Stomach (tissue), 8 donors: ENCODE measurements at regions not wholly inside any gene's neighbourhood (a gene's known extent, or its start where the extent isn't known, plus 50 kb on each side); places are given as distances from the start of the nearest gene placed in this dataset.
A peak's percentile ranks its signal among the peaks of the same experiment; 100 is the strongest.
"Not testable (repeated sequence)": the region's sequence is repeated elsewhere in the genome, so short reads cannot be mapped to it uniquely, and the experiment has no call there.

Experiments used
- DNase-seq, 2 donors: peaks; one replicate each; pipeline versions ENCODE4 v3.0.0 to v3.0.0-alpha.2; 2013 to 2019
- H3K27ac ChIP-seq, 5 donors: fragments of 200-600 bp in 4 of 5; sonication (generic) in 4 of 5; one replicate each; pipeline ENCODE4 v1.5.1; 2013 to 2019; ENCODE audit warnings: mild to moderate bottlenecking in 1 of 5, moderate library complexity in 1 of 5
- H3K27me3 ChIP-seq, 3 donors: fragments of 200-600 bp; sonication (generic); one replicate each; pipeline ENCODE4 v1.5.1; 2017 to 2019; ENCODE audit warnings: mixed run types in 1 of 3
- H3K36me3 ChIP-seq, 4 donors: fragments of 200-600 bp; sonication (generic); 1 replicate in 3 of 4; 2 replicates in 1 of 4; pipeline ENCODE4 v1.5.1; 2016 to 2019
- H3K4me1 ChIP-seq, 4 donors: fragments of 200-600 bp; sonication (generic); one replicate each; pipeline ENCODE4 v1.5.1; 2016 to 2019
- H3K4me3 ChIP-seq, 4 donors: fragments of 200-600 bp; sonication (generic) in 3 of 4; one replicate each; pipeline ENCODE4 v1.5.1; 2016 to 2019; ENCODE audit warnings: mild to moderate bottlenecking in 1 of 4
- H3K9me3 ChIP-seq, 4 donors: fragments of 200-600 bp; sonication (generic); one replicate each; pipeline ENCODE4 v1.5.1; 2016 to 2019
- EP300 ChIP-seq: sonication (generic); formaldehyde crosslinking; IDR thresholded peaks from one replicate; pipeline ENCODE4 v1.6.1; 2017; ENCODE audit warnings: antibody characterized with exemption
- POLR2A ChIP-seq, 4 donors: fragments of 450-650 bp; IDR thresholded peaks; one replicate each; pipeline ENCODE4 v1.6.1; 2016; ENCODE audit warnings: antibody characterized with exemption in 4 of 4, control low read depth in 2 of 4, mild to moderate bottlenecking in 1 of 4, moderate library complexity in 1 of 4
- POLR2AphosphoS5 ChIP-seq, 3 donors: sonication (generic); formaldehyde crosslinking; IDR thresholded peaks; one replicate each; pipeline ENCODE4 v1.6.1; 2016; ENCODE audit warnings: antibody characterized with exemption in 3 of 3
- WGBS, 5 donors: extraction: QIAGEN DNeasy Blood & Tissue Kit in 3 of 5; methylation state at CpG; one replicate each; pipeline versions ENCODE4 v1.1.5 to v1.1.7; 2013 to 2018; 5-methylcytosine and 5-hydroxymethylcytosine counted together
- intact Hi-C: fragments of 100-400 bp; cut with DNase I; formaldehyde crosslinking; loops from one replicate; pipeline ENCODE4 v1.15.1; 2023; ENCODE audit warnings: low total_unique reads
- TF ChIP-seq, protein P1 (sequence below), 7 experiments: fragments of 450-650 bp in 4 of 7; fragments of 200-600 bp in 3 of 7; sonication (generic) in 3 of 7; IDR thresholded peaks; one replicate each; pipeline ENCODE4 v1.5.1; 2016 to 2019; ENCODE audit warnings: antibody characterized with exemption in 7 of 7, control low read depth in 2 of 7, mild to moderate bottlenecking in 1 of 7
- donor health status: healthy with polysubstance abuse.
- donor health status: Bipolar disorder and iron deficiency.
- donor health status: healthy.

- WGBS, 5 donors, result 75 to 100% (median 88%) methylated on average over 1 of the region's 1 CpG
- H3K27ac ChIP-seq, H3K9me3 ChIP-seq, intact Hi-C loops, H3K4me3 ChIP-seq, DNase-seq, H3K4me1 ChIP-seq, H3K36me3 ChIP-seq, H3K27me3 ChIP-seq: not testable (repeated sequence)
These were observed 161.8 kb upstream of the OSBPL11 start for GRCh38 chr3:125757050-125757449.

DNA sequence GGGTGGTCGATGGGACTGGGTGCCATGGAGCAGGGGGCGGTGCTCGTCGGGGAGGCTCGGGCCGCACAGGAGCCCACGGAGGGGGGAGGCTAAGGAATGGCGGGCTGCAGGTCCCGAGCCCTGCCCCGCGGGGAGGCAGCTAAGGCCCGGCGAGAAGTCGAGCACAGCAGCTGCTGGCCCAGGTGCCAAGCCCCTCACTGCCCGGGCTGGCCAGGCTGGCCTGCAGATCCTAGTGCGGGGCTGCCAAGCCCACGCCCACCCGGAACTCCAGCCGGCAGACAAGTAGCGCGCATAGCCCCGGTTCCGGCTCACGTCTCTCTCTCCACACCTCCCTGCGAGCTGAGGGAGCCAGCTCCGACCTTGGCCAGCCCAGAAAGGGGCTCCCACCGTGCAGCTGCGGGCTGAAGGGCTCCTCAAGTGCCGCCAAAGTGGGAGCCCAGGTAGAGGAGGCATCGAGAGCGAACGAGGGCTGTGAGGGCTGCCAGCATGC lies 163.4 kb upstream of the OSBPL11 start:
- H3K27ac ChIP-seq, intact Hi-C loops, H3K36me3 ChIP-seq, H3K9me3 ChIP-seq, DNase-seq, H3K4me3 ChIP-seq, H3K4me1 ChIP-seq: not testable (repeated sequence)
- 87 to 95% (median 93%) methylated on average over 22 to 32 of the region's 32 CpGs for WGBS, 5 donors
- peaks cover 0 to 18% (median 0%) of the 10 kb centered on the region in 3 donors for H3K27me3 ChIP-seq

DNA sequence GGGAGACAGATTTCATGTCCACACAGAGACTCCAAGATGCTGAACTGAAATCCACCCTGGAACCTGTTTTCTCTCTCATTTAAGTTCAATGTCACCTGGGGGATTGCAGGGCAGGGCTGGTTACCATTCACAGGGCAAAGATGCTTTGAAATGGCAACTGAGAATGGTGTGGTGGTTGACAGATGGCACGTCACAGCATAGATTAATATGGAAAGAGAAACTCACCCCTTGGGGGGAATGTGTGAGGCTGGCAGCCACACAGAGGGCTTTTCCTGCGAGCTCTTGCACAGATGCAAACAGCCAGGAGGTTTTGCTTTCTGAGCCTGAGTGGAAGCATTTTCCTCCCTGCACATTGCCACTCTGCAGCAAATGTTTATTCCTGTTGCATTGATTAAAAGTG lies 167.3 kb upstream of the OSBPL11 start:
- H3K27ac ChIP-seq, H3K36me3 ChIP-seq, H3K4me3 ChIP-seq, intact Hi-C loops, DNase-seq, H3K9me3 ChIP-seq: not testable (repeated sequence)
- Histone ChIP-seq H3K27me3 (peaks cover 0 to 34% (median 0%) of the 10 kb centered on the region in 3 donors), H3K4me1 (peaks cover 0 to 16% (median 4%) of the 10 kb centered on the region in 4 donors)
- 62 to 71% (median 66%) methylated on average over 2 of the region's 2 CpGs for WGBS, 5 donors

DNA sequence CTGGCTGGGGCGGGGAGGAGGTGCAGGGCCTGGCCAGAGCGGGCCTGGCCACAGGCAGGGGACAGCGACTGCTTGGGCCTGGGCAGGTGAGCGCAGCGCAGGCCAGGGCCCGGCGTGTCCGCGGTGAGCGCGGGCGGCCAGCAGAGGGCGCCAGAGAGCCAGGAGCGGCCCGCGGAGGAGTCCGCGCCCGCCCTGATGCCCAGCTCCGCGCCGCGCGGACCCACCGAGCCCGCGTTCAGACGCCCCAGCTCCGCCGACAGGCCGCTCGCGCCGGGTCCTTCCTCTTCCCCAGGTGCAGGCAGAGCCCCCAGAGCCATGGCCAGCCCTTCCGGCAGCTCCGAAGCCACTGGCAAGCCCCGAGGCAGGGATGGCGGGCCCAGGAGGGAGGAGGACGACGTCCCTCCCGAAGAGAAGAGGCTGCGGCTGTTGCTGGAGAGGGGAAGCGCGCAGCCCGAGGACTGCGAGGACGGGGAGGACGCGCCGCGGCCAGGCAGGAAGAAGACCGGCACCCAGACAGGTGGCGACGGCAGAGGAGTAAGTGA lies 171.1 kb upstream of the OSBPL11 start:
- TF ChIP-seq, protein P1, sequence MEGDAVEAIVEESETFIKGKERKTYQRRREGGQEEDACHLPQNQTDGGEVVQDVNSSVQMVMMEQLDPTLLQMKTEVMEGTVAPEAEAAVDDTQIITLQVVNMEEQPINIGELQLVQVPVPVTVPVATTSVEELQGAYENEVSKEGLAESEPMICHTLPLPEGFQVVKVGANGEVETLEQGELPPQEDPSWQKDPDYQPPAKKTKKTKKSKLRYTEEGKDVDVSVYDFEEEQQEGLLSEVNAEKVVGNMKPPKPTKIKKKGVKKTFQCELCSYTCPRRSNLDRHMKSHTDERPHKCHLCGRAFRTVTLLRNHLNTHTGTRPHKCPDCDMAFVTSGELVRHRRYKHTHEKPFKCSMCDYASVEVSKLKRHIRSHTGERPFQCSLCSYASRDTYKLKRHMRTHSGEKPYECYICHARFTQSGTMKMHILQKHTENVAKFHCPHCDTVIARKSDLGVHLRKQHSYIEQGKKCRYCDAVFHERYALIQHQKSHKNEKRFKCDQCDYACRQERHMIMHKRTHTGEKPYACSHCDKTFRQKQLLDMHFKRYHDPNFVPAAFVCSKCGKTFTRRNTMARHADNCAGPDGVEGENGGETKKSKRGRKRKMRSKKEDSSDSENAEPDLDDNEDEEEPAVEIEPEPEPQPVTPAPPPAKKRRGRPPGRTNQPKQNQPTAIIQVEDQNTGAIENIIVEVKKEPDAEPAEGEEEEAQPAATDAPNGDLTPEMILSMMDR (IDR thresholded peaks at IDR 0.05), result peak in 5 of 7 experiments; percentile 5 to 94 (median 85)
- peaks cover 0 to 16% (median 4%) of the 10 kb centered on the region in 4 donors for H3K4me1 ChIP-seq
- DNase-seq, result peak; percentile 83 to 89
- peak overlapping the region; percentile 53 to 85 (median 60) for H3K4me3 ChIP-seq
- intact Hi-C loops, H3K9me3 ChIP-seq, H3K36me3 ChIP-seq: not testable (repeated sequence)
- 0 to 1% (median 1%) methylated on average over 2 to 49 of the region's 54 CpGs for WGBS, 5 donors
- peak overlapping the region in 2 of 5 donors; percentile 72 to 82 for H3K27ac ChIP-seq
- H3K27me3 ChIP-seq, result peaks cover 0 to 28% (median 0%) of the 10 kb centered on the region in 3 donors

DNA sequence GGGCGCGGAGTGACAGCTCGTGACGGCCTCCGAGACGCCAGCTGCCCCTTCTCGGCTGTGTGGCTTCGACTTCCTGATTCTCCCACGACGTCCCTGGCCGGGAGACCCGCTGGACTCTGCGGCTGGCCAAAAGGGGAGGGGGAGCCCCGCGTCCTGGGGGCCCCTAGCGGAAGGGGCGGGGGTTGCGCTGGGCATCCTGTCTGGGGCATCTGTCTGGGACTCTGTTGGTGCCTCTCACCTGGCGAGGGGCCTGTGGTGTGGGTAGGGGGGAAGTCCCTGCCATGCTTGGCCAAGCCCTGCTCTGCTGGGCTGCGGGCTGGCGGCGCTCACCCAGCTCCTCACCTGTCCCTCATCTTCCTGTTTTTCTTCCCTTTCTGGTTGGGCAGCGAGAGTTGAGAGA lies 171.6 kb upstream of the OSBPL11 start:
- intact Hi-C loops, H3K36me3 ChIP-seq, H3K9me3 ChIP-seq: not testable (repeated sequence)
- 7 to 50% (median 16%) methylated on average over 2 to 23 of the region's 23 CpGs for WGBS, 5 donors
- H3K4me1 ChIP-seq, result peaks cover 0 to 16% (median 4%) of the 10 kb centered on the region in 4 donors
- H3K4me3 ChIP-seq, result peak overlapping the region; percentile 53 to 85 (median 60)
- H3K27ac ChIP-seq, result peak overlapping the region in 2 of 5 donors; percentile 72 to 82
- DNase-seq, result peak in 1 of 2 donors; percentile 35
- peaks cover 0 to 25% (median 0%) of the 10 kb centered on the region in 3 donors for H3K27me3 ChIP-seq

DNA sequence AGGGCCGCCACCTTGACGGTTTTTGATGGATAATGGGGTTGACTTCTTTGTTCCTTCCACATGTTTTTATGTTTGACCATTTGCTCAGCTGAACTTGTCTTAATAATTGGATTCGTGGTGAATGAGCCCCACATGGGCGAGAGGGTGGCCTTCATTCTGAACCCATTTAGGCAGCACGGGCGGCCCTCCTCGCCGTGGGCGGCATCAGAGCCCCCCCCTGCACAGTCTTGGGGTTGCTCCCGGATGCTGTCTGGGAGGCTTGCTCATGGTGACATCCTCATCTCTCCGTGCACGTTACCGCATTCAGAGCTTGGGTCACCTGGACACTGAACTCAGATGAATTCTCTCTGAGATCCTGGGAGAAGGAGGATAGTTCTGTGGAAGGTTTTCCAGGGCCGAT lies 172.3 kb upstream of the OSBPL11 start:
- peak overlapping the region in 1 of 4 donors; percentile 85 for H3K4me3 ChIP-seq

GRCh38 chr3:125768821-125769220 lies 173.5 kb upstream of the OSBPL11 start:
- H3K27ac ChIP-seq, H3K9me3 ChIP-seq, H3K4me3 ChIP-seq, DNase-seq, H3K36me3 ChIP-seq, intact Hi-C loops: not testable (repeated sequence)
- WGBS, 5 donors, result 50 to 79% (median 64%) methylated on average over 7 of the region's 7 CpGs
- peaks cover 0 to 16% (median 4%) of the 10 kb centered on the region in 4 donors for H3K4me1 ChIP-seq
- peaks cover 0 to 16% (median 0%) of the 10 kb centered on the region in 3 donors for H3K27me3 ChIP-seq

More for the DNA sequence above, 172.3 kb upstream of the OSBPL11 start:
- TF ChIP-seq POLR2AphosphoS5 (IDR thresholded peaks at IDR 0.05) (no peak), EP300 (no peak), POLR2A (IDR thresholded peaks at IDR 0.05) (no peak)
- TF ChIP-seq, protein P1 (IDR thresholded peaks at IDR 0.05), result no peak
- peaks cover 0 to 16% (median 4%) of the 10 kb centered on the region in 4 donors for H3K4me1 ChIP-seq
- no peaks in the 10 kb centered on the region for H3K36me3 ChIP-seq
- intact Hi-C loops, result no loop called here
- no peak for DNase-seq
- 91 to 93% (median 93%) methylated on average over 14 of the region's 14 CpGs for WGBS, 5 donors
- peaks cover 0 to 23% (median 0%) of the 10 kb centered on the region in 3 donors for H3K27me3 ChIP-seq
- H3K9me3 ChIP-seq, result no peaks in the 10 kb centered on the region
- H3K27ac ChIP-seq, result no peak overlapping the region

- 74 to 98% (median 84%) methylated on average over 11 to 13 of the region's 13 CpGs for WGBS, 5 donors
- H3K27ac ChIP-seq, H3K9me3 ChIP-seq, DNase-seq, intact Hi-C loops, H3K4me3 ChIP-seq, H3K27me3 ChIP-seq, H3K36me3 ChIP-seq: not testable (repeated sequence)
- H3K4me1 ChIP-seq, result peaks cover 0 to 16% (median 6%) of the 10 kb centered on the region in 4 donors
These were observed 176.2 kb upstream of the OSBPL11 start for GRCh38 chr3:125771506-125771905.
